Immature natural killer cell (primary cell): ENCODE measurements at regions not wholly inside any gene's neighbourhood (a gene's known extent, or its start where the extent isn't known, plus 50 kb on each side); places are given as distances from the start of the nearest gene placed in this dataset.

Source experiments
- DNase-seq, 3 donors: peaks; one replicate each; pipeline ENCODE4 v3.0.0; 2022; ENCODE audit warnings: mixed read lengths in 1 of 3
- H3K27ac Mint-ChIP-seq, 6 donors: one replicate each; pipeline ENCODE4 v1.8.0; 2020; ENCODE audit warnings: mixed read lengths in 6 of 6, mild to moderate bottlenecking in 5 of 6, inconsistent platforms in 4 of 6, moderate library complexity in 3 of 6
- H3K27me3 Mint-ChIP-seq, 3 donors: one replicate each; pipeline ENCODE4 v1.8.0; 2020 to 2021; ENCODE audit warnings: low read depth in 3 of 3, mild to moderate bottlenecking in 3 of 3, mixed read lengths in 3 of 3, moderate library complexity in 3 of 3, inconsistent platforms in 1 of 3
- H3K36me3 Mint-ChIP-seq, 3 donors: one replicate each; pipeline ENCODE4 v1.8.0; 2020; ENCODE audit warnings: mixed read lengths in 3 of 3, inconsistent platforms in 2 of 3, mild to moderate bottlenecking in 2 of 3
- H3K4me1 Mint-ChIP-seq, 2 donors: one replicate each; pipeline ENCODE4 v1.8.0; 2020; ENCODE audit warnings: inconsistent platforms in 2 of 2, mild to moderate bottlenecking in 2 of 2, mixed read lengths in 2 of 2, moderate library complexity in 1 of 2
- H3K4me3 Mint-ChIP-seq, 5 donors: one replicate each; pipeline ENCODE4 v1.8.0; 2020; ENCODE audit warnings: mild to moderate bottlenecking in 5 of 5, mixed read lengths in 5 of 5, inconsistent platforms in 3 of 5, moderate library complexity in 3 of 5
- H3K9me3 Mint-ChIP-seq, 6 donors: one replicate each; pipeline ENCODE4 v1.8.0; 2020; ENCODE audit warnings: mild to moderate bottlenecking in 6 of 6, mixed read lengths in 6 of 6, inconsistent platforms in 4 of 6, moderate library complexity in 3 of 6

DNA sequence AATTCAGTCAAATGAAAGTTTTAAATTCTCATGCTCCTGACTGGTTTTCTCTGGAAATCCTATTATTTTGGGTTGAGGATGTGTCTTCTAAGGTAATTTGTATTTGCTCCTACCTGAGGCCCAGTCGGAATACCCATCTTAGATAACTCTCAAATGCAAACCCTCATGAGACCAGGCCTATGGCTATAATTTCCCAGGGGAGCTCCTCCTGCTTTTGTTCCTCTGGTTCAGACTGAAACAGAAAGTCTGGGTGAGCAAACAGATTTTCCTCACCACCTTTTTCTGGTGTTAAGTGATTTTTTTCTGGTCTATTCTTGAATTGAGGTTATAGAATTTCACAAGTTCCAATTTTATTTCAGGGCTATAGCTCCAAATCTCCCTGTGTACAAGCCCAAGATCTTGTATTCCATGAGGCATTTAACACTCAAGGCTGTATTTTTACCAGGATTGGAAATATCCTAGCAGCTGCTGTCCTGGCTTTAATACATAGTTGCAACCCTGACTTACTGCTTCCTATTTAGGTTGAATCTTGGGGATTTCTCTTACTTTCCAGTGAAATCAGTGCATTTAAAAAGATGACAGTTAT is 169.1 kb upstream of the PTCHD4 start:
- peaks cover 5 to 40% (median 9%) of the 10 kb centered on the region in 6 donors for H3K9me3 Mint-ChIP-seq
- no peak overlapping the region for H3K27ac Mint-ChIP-seq
- no peak overlapping the region for H3K4me3 Mint-ChIP-seq
- no peaks in the 10 kb centered on the region for H3K4me1 Mint-ChIP-seq
- H3K27me3 Mint-ChIP-seq, result peaks cover 0 to 2% (median 0%) of the 10 kb centered on the region in 3 donors
- no peaks in the 10 kb centered on the region for H3K36me3 Mint-ChIP-seq
- no peak for DNase-seq

DNA sequence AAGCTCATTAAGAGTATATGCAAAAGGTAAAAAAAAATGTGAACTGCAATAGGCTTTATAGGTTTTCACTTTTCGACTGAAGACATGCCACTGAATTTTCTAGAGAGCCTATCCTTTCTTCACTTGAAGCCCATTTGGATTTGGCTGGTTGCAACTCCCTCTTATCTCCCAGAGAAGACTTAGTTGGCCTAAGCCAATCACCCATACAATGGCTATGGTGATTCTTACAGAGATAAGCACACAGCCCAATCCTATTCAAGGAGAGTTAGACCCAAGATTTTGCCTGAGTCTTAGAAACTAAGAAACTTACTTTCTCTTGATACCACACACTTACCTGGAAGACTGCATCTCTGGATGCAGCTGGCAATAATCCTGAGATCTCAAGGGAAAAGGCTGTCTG is 167.3 kb upstream of the PTCHD4 start:
- H3K4me3 Mint-ChIP-seq, result no peak overlapping the region
- no peak overlapping the region for H3K27ac Mint-ChIP-seq
- no peaks in the 10 kb centered on the region for H3K4me1 Mint-ChIP-seq
- H3K9me3 Mint-ChIP-seq, result peaks cover 4 to 28% (median 8%) of the 10 kb centered on the region in 6 donors
- peaks cover 0 to 2% (median 0%) of the 10 kb centered on the region in 3 donors for H3K27me3 Mint-ChIP-seq
- no peaks in the 10 kb centered on the region for H3K36me3 Mint-ChIP-seq
- no peak for DNase-seq

DNA sequence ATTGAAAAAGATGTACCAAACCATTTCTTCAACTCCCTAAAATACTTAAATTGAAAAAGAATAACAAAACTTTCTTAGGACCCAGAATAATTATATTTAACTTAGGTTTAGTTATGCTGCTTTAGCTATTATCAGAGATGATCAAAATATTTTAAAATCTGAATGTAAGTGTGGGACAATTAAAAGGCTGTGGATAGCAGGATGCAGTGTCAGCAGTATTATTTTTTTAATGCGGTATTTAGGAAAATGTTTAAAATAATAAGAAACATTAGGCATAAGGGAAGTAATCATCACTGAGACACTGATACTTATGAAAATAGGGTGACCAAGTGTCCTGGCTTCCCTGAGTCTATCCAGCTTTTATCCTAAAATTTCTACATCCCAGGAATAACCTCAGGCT is 161.5 kb upstream of the PTCHD4 start:
- peaks cover 8 to 35% (median 18%) of the 10 kb centered on the region in 6 donors for H3K9me3 Mint-ChIP-seq
- H3K4me1 Mint-ChIP-seq, result no peaks in the 10 kb centered on the region
- H3K4me3 Mint-ChIP-seq, result no peak overlapping the region
- H3K36me3 Mint-ChIP-seq, result peaks cover 0 to 4% (median 0%) of the 10 kb centered on the region in 3 donors
- no peak for DNase-seq
- H3K27me3 Mint-ChIP-seq, result peaks cover 0 to 1% (median 0%) of the 10 kb centered on the region in 3 donors
- H3K27ac Mint-ChIP-seq, result no peak overlapping the region

DNA sequence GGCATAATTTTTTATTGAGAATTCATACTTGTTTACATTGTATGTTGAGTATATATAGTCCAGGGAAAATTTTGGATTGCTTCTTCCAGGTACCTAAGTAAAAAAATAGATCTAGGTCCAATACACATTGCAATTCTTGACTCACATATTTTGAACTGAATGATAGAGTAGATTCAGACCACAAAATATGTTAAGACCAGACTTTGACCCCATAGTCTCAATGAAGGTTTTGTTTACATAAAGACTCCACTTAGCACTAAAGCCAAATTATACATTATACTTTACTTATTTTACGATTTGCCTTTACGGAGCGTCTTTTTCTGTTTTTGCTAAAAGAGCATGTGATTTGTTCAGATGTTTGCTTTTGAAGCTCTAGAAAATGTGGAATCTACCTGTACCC is 144.1 kb upstream of the PTCHD4 start:
- Mint-ChIP-seq H3K27ac (no peak overlapping the region), H3K36me3 (no peaks in the 10 kb centered on the region), H3K4me3 (no peak overlapping the region), H3K9me3 (peaks cover 0 to 20% (median 12%) of the 10 kb centered on the region in 6 donors), H3K27me3 (peaks cover 0 to 4% (median 0%) of the 10 kb centered on the region in 3 donors), H3K4me1 (no peaks in the 10 kb centered on the region)
- no peak for DNase-seq

DNA sequence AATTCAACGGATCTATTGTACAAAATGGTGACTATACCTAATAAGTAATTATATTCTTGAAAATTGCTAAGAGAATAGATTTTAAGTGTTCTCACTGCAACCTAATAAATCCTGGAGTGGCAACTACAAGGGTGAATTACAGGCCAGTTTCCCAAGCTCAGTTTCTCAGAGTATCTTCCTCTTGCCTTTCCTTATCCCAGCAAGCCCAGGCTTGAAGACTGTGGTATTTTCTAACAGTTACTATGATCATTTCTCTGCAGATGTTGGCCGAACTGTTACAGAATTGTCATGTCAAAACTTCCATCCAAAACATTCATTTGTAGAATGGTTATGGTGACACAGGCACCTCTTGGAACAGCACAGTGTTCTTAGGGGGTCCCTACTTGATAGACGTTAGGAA is 138.1 kb upstream of the PTCHD4 start:
- Mint-ChIP-seq H3K27ac (no peak overlapping the region), H3K27me3 (peaks cover 0 to 1% (median 0%) of the 10 kb centered on the region in 3 donors), H3K36me3 (no peaks in the 10 kb centered on the region), H3K4me1 (no peaks in the 10 kb centered on the region), H3K9me3 (peaks cover 0 to 21% (median 4%) of the 10 kb centered on the region in 6 donors), H3K4me3 (no peak overlapping the region)
- DNase-seq, result no peak

DNA sequence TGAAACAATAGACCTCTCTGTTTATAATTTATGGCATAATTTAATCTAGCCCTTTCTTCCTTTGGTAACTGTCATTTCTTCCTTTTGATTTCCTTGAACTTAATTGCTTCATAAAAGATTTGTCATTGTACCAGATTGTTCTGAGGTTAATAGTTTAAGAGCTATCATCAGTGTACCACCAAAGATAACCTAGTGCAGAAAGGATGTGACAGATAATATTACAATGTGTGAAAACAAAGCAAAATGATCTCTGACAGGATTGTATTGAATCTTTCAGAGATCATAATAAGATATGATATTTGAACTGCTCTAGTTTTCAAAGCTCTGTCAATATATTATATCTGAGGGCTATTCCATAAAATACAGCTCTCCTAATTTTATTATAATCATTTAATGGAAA is 132.1 kb upstream of the PTCHD4 start:
- Mint-ChIP-seq H3K27me3 (peaks cover 0 to 2% (median 0%) of the 10 kb centered on the region in 3 donors), H3K27ac (no peak overlapping the region), H3K4me3 (no peak overlapping the region), H3K4me1 (no peaks in the 10 kb centered on the region), H3K36me3 (no peaks in the 10 kb centered on the region), H3K9me3 (peaks cover 3 to 30% (median 9%) of the 10 kb centered on the region in 6 donors)
- no peak for DNase-seq

DNA sequence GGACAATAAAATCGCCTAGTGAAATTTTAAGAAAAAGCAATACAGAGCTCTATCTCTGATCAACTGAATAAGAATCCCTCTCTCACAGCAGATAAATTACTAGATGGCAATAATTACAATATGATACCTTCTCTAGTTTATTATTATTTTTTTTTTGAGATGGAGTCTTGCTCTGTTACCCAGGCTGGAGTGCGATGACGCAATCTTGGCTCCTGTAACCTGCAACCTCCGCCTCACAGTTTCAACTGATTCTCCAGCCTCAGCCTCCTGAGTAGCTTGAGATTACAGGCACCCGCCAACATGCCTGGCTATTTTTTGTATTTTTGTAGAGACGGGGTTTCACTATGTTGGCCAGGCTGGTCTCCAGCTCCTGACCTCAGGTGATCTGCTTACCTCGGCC is 129.3 kb upstream of the PTCHD4 start:
- Mint-ChIP-seq H3K4me3 (no peak overlapping the region), H3K36me3 (no peaks in the 10 kb centered on the region), H3K27me3 (peaks cover 0 to 2% (median 1%) of the 10 kb centered on the region in 3 donors)

DNA sequence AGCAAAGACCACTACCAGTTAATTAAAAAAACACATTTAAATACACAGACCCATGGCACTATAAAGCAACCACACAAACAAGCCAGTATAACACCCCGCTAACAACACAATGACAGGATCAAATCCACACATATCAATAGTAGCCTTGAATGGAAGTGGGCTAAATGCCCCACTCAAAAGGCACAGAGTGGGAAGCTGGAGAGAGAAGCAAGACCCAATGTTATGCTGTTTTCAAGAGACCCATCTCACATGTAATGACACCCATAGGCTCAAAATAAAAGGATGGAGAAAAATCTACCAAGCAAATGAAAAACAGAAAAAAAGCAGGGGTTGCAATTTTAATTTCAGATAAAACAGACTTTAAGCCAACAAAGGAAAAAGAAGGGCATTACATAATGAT is 125.4 kb upstream of the PTCHD4 start:
- no peak overlapping the region for H3K4me3 Mint-ChIP-seq
- no peak overlapping the region for H3K27ac Mint-ChIP-seq
- no peaks in the 10 kb centered on the region for H3K4me1 Mint-ChIP-seq
- H3K36me3 Mint-ChIP-seq, result no peaks in the 10 kb centered on the region
- peaks cover 17 to 39% (median 33%) of the 10 kb centered on the region in 6 donors for H3K9me3 Mint-ChIP-seq
- H3K27me3 Mint-ChIP-seq, result peaks cover 0 to 1% (median 0%) of the 10 kb centered on the region in 3 donors
- no peak for DNase-seq

More for the DNA sequence above, 129.3 kb upstream of the PTCHD4 start:
- Mint-ChIP-seq H3K4me1 (no peaks in the 10 kb centered on the region), H3K9me3 (peaks cover 13 to 56% (median 30%) of the 10 kb centered on the region in 6 donors), H3K27ac (no peak overlapping the region)
- no peak for DNase-seq

DNA sequence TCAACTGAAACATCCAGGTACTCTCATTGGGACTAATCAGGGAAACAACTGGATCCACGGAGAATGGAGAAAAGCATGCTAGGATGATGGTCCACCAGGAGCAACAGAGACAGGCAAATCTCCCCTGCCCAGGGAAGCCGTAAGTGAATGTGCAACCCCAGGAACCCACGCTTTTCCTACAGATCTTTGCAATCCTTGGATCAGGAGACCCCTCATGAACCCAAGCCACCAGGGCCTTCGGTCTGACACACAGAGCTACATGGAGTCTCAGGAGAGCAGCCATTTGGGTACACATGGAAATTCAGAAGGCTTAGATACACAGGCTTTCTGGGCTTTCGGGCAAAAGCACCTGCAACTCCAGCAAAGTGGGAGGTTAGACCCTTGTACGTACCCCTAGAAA is 122.1 kb upstream of the PTCHD4 start:
- Mint-ChIP-seq H3K4me1 (no peaks in the 10 kb centered on the region), H3K27ac (no peak overlapping the region)

DNA sequence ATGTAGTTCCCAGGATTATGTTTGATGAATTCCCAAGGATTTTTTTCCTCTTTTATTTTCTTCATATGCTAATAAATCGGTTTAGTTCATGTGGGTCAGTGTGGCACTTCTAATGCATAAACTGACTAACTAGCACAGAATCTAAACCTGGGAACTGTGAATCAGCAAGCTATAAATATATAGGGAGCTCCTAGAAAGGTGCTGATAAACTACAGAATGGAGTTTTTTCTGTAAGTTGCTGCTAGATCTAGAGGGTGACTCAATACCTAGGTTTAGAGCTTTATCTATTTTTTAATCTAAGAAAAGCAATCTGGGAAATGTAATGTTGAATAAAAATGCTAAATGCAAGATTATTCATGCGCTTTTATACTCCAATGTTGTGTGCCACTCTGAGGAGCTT is 118.8 kb upstream of the PTCHD4 start:
- Mint-ChIP-seq H3K27me3 (no peaks in the 10 kb centered on the region), H3K4me1 (no peaks in the 10 kb centered on the region)

More for the DNA sequence above, 122.1 kb upstream of the PTCHD4 start:
- Mint-ChIP-seq H3K36me3 (no peaks in the 10 kb centered on the region), H3K9me3 (peaks cover 19 to 47% (median 35%) of the 10 kb centered on the region in 6 donors), H3K27me3 (peaks cover 0 to 1% (median 0%) of the 10 kb centered on the region in 3 donors), H3K4me3 (no peak overlapping the region)
- no peak for DNase-seq

DNA sequence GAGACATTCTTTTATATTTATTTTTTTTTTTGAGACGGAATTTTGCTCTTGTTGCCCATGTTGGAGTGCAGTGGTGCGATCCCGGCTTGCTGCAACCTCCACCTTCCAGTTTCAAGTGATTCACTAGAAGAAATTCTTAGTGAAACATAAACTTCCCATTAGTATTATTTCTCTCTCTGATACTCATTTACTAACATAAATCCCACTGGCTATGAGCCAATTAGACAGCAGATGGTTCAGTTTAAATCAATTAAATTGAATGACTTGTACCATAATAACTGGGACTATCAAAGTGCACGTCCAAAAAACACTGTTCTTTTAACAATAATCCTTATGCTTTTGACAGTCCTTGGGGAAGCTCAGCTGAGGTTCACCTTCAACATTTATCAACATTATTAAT is 111.2 kb upstream of the PTCHD4 start:
- H3K4me3 Mint-ChIP-seq, result no peak overlapping the region
- peaks cover 0 to 2% (median 0%) of the 10 kb centered on the region in 3 donors for H3K27me3 Mint-ChIP-seq
- DNase-seq, result no peak
- H3K27ac Mint-ChIP-seq, result no peak overlapping the region
- H3K36me3 Mint-ChIP-seq, result no peaks in the 10 kb centered on the region
- H3K9me3 Mint-ChIP-seq, result peaks cover 0 to 20% (median 13%) of the 10 kb centered on the region in 6 donors
- no peaks in the 10 kb centered on the region for H3K4me1 Mint-ChIP-seq

More for the DNA sequence above, 118.8 kb upstream of the PTCHD4 start:
- H3K27ac Mint-ChIP-seq, result no peak overlapping the region
- DNase-seq, result no peak
- peaks cover 7 to 24% (median 11%) of the 10 kb centered on the region in 6 donors for H3K9me3 Mint-ChIP-seq
- no peaks in the 10 kb centered on the region for H3K36me3 Mint-ChIP-seq
- no peak overlapping the region for H3K4me3 Mint-ChIP-seq

DNA sequence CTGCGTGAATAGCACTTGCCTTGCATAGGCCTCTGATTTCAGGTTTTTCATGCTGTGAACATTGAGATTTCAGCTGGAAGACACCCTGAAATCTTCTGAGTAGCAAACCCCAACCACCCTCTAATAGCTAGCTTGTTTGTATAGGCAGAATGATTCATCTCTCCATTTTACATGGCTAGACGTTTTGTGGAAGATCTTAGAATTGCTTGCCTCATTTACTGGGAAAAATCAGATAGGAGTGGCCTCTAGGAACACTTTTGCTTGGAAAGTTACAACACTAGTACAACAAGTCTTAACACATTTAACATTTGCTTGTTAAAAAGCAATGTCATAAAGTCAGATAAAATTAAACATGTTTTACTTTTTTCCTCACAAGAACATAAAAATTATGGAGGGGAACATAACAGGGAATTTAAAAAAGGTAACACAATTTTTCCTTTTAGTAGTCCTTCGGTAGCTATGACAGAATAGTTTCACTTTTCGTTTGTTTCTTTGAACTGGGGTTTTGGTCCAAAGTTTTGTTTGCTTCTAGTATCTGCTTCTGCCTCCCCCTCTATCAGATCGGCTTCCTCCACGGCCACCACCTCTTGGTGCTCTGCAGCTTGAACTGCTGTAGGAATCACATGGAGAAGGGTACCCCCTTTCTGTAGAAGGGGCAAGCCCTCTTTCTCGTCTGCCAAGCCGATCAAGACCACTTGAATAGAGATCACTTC is 102.2 kb upstream of the PTCHD4 start:
- no peak overlapping the region for H3K4me3 Mint-ChIP-seq

DNA sequence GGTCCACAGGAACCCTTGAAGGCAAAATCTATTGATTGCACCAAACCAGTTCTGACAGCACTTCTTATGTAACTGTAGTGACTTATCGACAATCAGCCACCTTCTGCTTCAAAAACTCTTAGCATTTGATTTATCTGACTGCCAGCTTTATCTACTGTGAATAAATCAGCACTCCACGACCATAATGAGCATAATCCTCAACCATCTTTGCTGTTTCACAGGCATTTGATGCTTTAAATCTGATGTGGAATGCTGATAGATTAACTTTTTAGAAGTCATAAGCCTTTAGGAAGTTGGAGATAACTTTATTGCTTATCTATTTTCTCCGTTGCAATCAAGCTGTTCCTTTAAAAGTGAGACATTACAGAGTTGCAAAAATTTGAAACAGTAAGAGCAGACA is 101.5 kb upstream of the PTCHD4 start:
- Mint-ChIP-seq H3K27ac (no peak overlapping the region), H3K27me3 (no peaks in the 10 kb centered on the region), H3K9me3 (peaks cover 11 to 33% (median 12%) of the 10 kb centered on the region in 6 donors), H3K36me3 (peaks cover 0 to 3% (median 0%) of the 10 kb centered on the region in 3 donors), H3K4me1 (no peaks in the 10 kb centered on the region), H3K4me3 (no peak overlapping the region)
- no peak for DNase-seq

More for the DNA sequence above, 102.2 kb upstream of the PTCHD4 start:
- Mint-ChIP-seq H3K27me3 (no peaks in the 10 kb centered on the region), H3K9me3 (peaks cover 11 to 35% (median 12%) of the 10 kb centered on the region in 6 donors), H3K27ac (no peak overlapping the region), H3K4me1 (no peaks in the 10 kb centered on the region), H3K36me3 (peaks cover 0 to 3% (median 0%) of the 10 kb centered on the region in 3 donors)
- no peak for DNase-seq

DNA sequence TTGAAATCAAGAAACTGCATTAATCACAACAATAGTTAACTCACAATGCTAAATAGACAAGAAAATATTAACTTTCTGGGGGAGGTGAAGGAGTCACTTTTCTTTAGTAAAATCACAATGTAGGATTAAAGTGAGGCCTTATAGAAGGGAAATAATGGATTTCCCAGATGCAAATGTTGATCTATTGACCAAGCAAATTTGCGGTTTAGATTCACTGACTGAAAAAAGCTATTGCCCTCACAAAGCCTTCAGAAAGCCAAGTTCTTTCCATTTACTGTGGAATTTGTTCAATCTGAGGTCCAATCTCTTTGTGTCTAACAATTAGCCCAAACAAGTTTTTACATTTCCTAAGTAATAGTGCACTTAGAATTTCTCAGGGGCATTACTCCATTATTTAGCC is 95.1 kb upstream of the PTCHD4 start:
- H3K4me1 Mint-ChIP-seq, result no peaks in the 10 kb centered on the region
- H3K9me3 Mint-ChIP-seq, result peaks cover 8 to 44% (median 19%) of the 10 kb centered on the region in 6 donors
- no peak overlapping the region for H3K27ac Mint-ChIP-seq
- no peak for DNase-seq
- H3K36me3 Mint-ChIP-seq, result no peaks in the 10 kb centered on the region
- H3K4me3 Mint-ChIP-seq, result no peak overlapping the region
- H3K27me3 Mint-ChIP-seq, result no peaks in the 10 kb centered on the region
